ENCODE measurements at regions not wholly inside any gene's neighbourhood (a gene's known extent, or its start where the extent isn't known, plus 50 kb on each side); places are given as distances from the start of the nearest gene placed in this dataset.

GRCh38 chr4:41436419-41436818 lies 101.5 kb upstream of the LIMCH1 start:
- TF ChIP-seq POLR2A (IDR thresholded peaks at IDR 0.05; ENCODE audit: low read length) (no peak), GATA1 (IDR thresholded peaks at IDR 0.05; ENCODE audit: low read depth, low read length) (no peak)

Data from erythroblast (primary cell).